ENCODE measurements at regions not wholly inside any gene's neighbourhood (a gene's known extent, or its start where the extent isn't known, plus 50 kb on each side); places are given as distances from the start of the nearest gene placed in this dataset.
"Not testable (repeated sequence)": the region's sequence is repeated elsewhere in the genome, so short reads cannot be mapped to it uniquely, and the experiment has no call there.

DNA sequence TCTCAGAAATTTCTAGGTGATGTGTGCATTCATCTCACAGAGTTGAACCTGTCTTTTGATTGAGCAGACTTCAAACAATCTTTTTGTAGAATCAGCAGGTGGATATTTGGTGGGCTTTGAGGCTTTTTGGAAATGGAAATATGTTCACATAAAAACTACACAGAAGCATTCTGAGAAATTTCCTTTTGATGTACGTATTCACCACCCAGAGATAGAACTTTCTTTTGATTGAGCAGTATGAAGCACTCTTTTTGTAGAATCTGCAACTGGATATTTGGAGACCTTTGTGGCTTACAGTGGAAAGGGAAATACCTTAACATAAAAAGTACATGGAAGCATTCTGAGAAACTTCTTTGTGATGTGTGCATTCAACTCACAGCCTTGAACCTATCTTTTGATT, 3515.0 kb downstream of the GOLGA6L6 start:
- Histone ChIP-seq H3K4me2 (ENCODE audit: insufficient read depth, insufficient read length, low read length) (no peak overlapping the region), H3K56ac (ENCODE audit: insufficient read length, low read depth, low read length) (no peak overlapping the region), H3K27ac (ENCODE audit: insufficient read length, low read depth, low read length) (no peak overlapping the region), H3K4ac (ENCODE audit: low read depth, low read length) (no peak overlapping the region), H2BK20ac (ENCODE audit: low read depth, low read length, poor library complexity, severe bottlenecking) (no peak overlapping the region), H3K18ac (ENCODE audit: insufficient read length, low read depth, low read length) (no peak overlapping the region), H3T11ph (ENCODE audit: low read length) (no peak overlapping the region), H3K9me3 (ENCODE audit: control insufficient read depth, low read depth, low read length) (peaks cover 19% of the 10 kb centered on the region), H3K27me3 (ENCODE audit: insufficient read depth, low read length) (no peaks in the 10 kb centered on the region), H3K9ac (ENCODE audit: extremely low read depth, insufficient read length, low read length) (no peak overlapping the region), H2BK12ac (ENCODE audit: insufficient read length, low read depth, low read length) (no peak overlapping the region), H3K79me1 (ENCODE audit: insufficient read depth, low read depth, low read length, poor library complexity, severe bottlenecking) (no peaks in the 10 kb centered on the region), H4K8ac (replicated peaks; ENCODE audit: insufficient read length, low read depth, low read length) (no peak overlapping the region), H2BK120ac (ENCODE audit: low read depth, low read length, poor library complexity, severe bottlenecking) (no peak overlapping the region), H4K5ac (ENCODE audit: insufficient read length, low read depth, low read length) (no peak overlapping the region), H3K23ac (ENCODE audit: insufficient read length, low read depth, low read length) (no peak overlapping the region), H3K23me2 (ENCODE audit: insufficient read length, low read depth, low read length, poor library complexity, severe bottlenecking) (no peaks in the 10 kb centered on the region), H4K91ac (ENCODE audit: insufficient read length, low read depth, low read length) (no peak overlapping the region), H2AK5ac (ENCODE audit: insufficient read length, low read length) (no peak overlapping the region), H2BK15ac (ENCODE audit: low read depth, low read length) (no peak overlapping the region), H2AFZ (ENCODE audit: low read length) (no peak overlapping the region), H2BK5ac (ENCODE audit: insufficient read length, low read length) (no peak overlapping the region), H3K4me1 (ENCODE audit: insufficient read depth, low read length) (no peaks in the 10 kb centered on the region), H3K14ac (ENCODE audit: insufficient read depth, low read length) (no peak overlapping the region), H4K20me1 (ENCODE audit: control insufficient read depth, insufficient read depth, insufficient read length) (no peaks in the 10 kb centered on the region), H3K79me2 (ENCODE audit: insufficient read depth, low read length) (no peaks in the 10 kb centered on the region)
- no peak overlapping the region for H3K27ac Mint-ChIP-seq
- no peak for DNase-seq
- no peaks in the 10 kb centered on the region for H3K4me1 Mint-ChIP-seq
- no CpG with 5 or more reads among the region's 1 CpG for WGBS (ENCODE audit: extremely low coverage, insufficient read length, low lambda C conversion rate)
- TF ChIP-seq CTCF (conservative IDR thresholded peaks at IDR 0.05): no peak
- H3K27me3 Mint-ChIP-seq (ENCODE audit: low read depth): peaks cover 11% of the 10 kb centered on the region
- peaks cover 89 to 93% of the 10 kb centered on the region in 2 experiments for H3K9me3 Mint-ChIP-seq
- H3K4me3 Mint-ChIP-seq: no peak overlapping the region
- H3K36me3 Mint-ChIP-seq (ENCODE audit: insufficient read depth in 1 of 3, low read depth in 3 of 3): peaks cover 5 to 40% (median 26%) of the 10 kb centered on the region in 3 experiments; a peak in 6 of 7 replicates

GRCh38 chr15:17022040-17022439, 3519.6 kb downstream of the GOLGA6L6 start:
- not testable (repeated sequence) for H3K23me2 ChIP-seq (ENCODE audit: insufficient read length, low read depth, low read length, poor library complexity, severe bottlenecking); H2BK15ac ChIP-seq (ENCODE audit: low read depth, low read length); H4K91ac ChIP-seq (ENCODE audit: insufficient read length, low read depth, low read length); H4K5ac ChIP-seq (ENCODE audit: insufficient read length, low read depth, low read length); H3K4me2 ChIP-seq (ENCODE audit: insufficient read depth, insufficient read length, low read length); H3K27ac Mint-ChIP-seq; H3K27me3 Mint-ChIP-seq (ENCODE audit: low read depth); H2BK120ac ChIP-seq (ENCODE audit: low read depth, low read length, poor library complexity, severe bottlenecking); H3K4me3 Mint-ChIP-seq; H2BK5ac ChIP-seq (ENCODE audit: insufficient read length, low read length); H3K23ac ChIP-seq (ENCODE audit: insufficient read length, low read depth, low read length); H4K8ac ChIP-seq (replicated peaks; ENCODE audit: insufficient read length, low read depth, low read length); H4K20me1 ChIP-seq (ENCODE audit: control insufficient read depth, insufficient read depth, insufficient read length); H3K4ac ChIP-seq (ENCODE audit: low read depth, low read length); H3K56ac ChIP-seq (ENCODE audit: insufficient read length, low read depth, low read length); H2BK20ac ChIP-seq (ENCODE audit: low read depth, low read length, poor library complexity, severe bottlenecking); DNase-seq; H3K4me1 ChIP-seq (ENCODE audit: insufficient read depth, low read length); H3K18ac ChIP-seq (ENCODE audit: insufficient read length, low read depth, low read length); H3K27ac ChIP-seq (ENCODE audit: insufficient read length, low read depth, low read length); H2AFZ ChIP-seq (ENCODE audit: low read length); H3K4me1 Mint-ChIP-seq; H3T11ph ChIP-seq (ENCODE audit: low read length); H3K9ac ChIP-seq (ENCODE audit: extremely low read depth, insufficient read length, low read length); H2AK5ac ChIP-seq (ENCODE audit: insufficient read length, low read length); H2BK12ac ChIP-seq (ENCODE audit: insufficient read length, low read depth, low read length); H3K14ac ChIP-seq (ENCODE audit: insufficient read depth, low read length); H3K27me3 ChIP-seq (ENCODE audit: insufficient read depth, low read length); H3K79me2 ChIP-seq (ENCODE audit: insufficient read depth, low read length); H3K79me1 ChIP-seq (ENCODE audit: insufficient read depth, low read depth, low read length, poor library complexity, severe bottlenecking)
- H3K9me3 ChIP-seq (ENCODE audit: control insufficient read depth, low read depth, low read length): peaks cover 30% of the 10 kb centered on the region
- WGBS (ENCODE audit: extremely low coverage, insufficient read length, low lambda C conversion rate): no CpG with 5 or more reads among the region's 4 CpGs
- peaks cover 93 to 94% of the 10 kb centered on the region in 2 experiments for H3K9me3 Mint-ChIP-seq
- peaks cover 5 to 45% (median 18%) of the 10 kb centered on the region in 3 experiments; a peak in 6 of 7 replicates for H3K36me3 Mint-ChIP-seq (ENCODE audit: insufficient read depth in 1 of 3, low read depth in 3 of 3)
